SK-N-DZ (cell line): ENCODE measurements at regions not wholly inside any gene's neighbourhood (a gene's known extent, or its start where the extent isn't known, plus 50 kb on each side); places are given as distances from the start of the nearest gene placed in this dataset.
"Not testable (repeated sequence)": the region's sequence is repeated elsewhere in the genome, so short reads cannot be mapped to it uniquely, and the experiment has no call there.

ENCODE experiments used
- DNase-seq: peaks from one replicate; pipeline ENCODE4 v3.0.0-alpha.2; 2015; ENCODE audit warnings: low spot score

DNA sequence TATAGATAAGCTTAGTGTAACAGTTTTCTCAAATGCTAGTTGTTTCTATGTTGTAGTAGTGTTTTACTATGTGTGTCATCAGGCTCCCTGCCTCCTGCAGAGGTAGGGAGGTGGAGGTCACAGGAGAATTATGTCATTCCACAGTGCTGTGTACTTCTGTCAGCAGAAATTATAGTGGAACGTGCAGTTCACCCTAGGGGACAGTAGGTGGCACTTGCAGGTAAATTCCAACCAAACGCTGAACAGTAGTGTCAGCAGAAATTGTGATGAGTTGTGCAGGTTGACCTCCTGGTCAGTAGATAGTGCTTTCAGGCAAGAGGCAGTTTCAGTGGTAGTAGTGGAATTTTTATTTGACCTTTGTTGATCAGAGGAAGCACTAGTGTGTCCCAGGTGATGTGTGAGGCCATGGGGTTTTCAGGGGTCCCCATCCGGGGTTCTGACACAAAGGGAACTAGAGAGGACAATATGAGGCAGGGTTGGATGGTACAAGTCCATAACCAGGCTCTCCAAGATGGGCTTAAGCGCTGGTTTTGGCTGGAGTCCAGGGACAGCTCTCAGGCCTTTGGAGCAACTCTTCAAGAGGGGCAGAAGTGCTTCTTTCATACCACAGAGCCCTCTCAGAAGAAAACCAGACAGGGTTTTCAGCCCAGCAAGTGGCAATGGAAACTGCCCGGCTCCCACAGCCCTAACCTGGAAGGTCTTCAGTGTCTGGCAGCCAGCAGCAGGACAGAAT lies 402.9 kb downstream of the CYLC2 start:
- peak; percentile 40 for DNase-seq

DNA sequence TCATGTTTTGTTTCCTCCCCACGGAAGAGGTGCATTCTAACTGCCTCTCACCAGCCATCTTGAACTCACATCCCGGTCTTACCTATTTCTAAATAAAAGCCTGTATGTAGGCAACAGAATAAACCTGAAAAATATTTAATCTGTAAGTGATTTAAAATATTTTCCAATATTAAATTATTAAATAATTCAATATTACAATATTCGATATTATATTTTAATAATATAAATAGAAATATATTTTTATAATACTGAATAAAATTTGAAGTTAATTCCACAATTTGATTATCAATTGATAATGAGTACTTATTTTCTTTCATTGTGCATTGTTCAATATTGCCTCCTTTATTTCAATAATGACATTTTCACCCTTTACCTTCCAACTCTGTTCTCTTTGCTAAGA lies 404.4 kb downstream of the CYLC2 start:
- DNase-seq, result no peak

DNA sequence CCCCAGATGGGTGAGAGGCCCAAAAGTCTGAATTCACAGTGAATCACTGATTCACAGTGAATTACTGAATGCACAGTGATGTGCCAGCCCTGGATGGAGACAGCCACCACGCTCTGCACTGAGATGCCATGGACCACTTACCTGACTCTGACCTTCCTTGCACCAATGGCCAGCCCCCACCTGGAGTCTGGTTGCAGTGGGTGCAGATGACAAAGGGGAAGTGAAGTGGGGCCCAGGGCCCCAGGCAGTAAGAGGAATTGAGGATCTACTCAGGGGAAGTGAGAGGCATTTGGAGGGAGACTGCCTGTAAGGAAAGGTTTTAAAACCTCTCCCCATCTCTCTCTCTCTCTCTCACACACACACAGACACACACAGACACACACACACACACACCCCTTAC lies 412.1 kb downstream of the CYLC2 start:
- DNase-seq, result no peak

GRCh38 chr9:103410059-103410458 lies 414.9 kb downstream of the CYLC2 start:
- DNase-seq, result no peak

GRCh38 chr9:103427696-103428095 lies 432.6 kb downstream of the CYLC2 start:
- DNase-seq, result no peak

DNA sequence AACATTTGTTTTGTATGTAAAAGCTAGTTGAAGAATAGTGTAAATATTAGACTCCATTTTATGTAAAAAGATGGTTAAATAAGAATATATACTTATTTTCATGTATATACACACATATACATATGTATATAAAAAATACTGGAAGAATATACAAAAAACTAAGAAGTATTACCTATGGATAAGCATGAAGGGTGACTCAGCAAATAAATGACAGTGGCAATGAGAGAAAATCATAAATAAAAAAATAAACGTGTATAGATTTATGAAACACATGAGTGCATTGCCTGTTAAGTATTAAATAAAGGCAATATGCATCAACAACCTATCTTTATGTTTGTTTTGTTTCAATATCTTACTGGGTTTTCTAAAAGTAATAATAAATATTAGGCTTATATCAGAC lies 435.3 kb downstream of the CYLC2 start:
- no peak for DNase-seq

- DNase-seq, result no peak
Observed at GRCh38 chr9:103431809-103432208, 436.7 kb downstream of the CYLC2 start.

DNA sequence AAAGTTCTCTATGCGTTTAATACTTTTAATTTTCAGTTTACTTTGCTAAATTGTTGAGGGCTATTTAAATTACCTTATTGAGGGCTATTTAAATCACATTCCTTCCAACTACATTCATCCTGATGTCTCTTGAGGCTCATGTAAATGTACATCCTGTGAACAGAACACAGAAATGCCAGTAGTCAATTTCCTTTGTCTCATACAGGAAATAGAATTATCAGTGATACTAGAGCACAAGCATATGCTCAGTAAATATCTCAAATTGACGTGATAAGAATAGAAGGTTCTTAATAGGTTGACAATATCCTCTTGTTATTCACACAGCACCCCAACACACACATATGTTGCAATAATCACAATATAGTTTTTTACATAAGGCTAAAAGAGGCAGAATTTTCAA lies 449.0 kb downstream of the CYLC2 start:
- no peak for DNase-seq

- no peak for DNase-seq
Observed at GRCh38 chr9:103458826-103459225, 463.7 kb downstream of the CYLC2 start.

DNA sequence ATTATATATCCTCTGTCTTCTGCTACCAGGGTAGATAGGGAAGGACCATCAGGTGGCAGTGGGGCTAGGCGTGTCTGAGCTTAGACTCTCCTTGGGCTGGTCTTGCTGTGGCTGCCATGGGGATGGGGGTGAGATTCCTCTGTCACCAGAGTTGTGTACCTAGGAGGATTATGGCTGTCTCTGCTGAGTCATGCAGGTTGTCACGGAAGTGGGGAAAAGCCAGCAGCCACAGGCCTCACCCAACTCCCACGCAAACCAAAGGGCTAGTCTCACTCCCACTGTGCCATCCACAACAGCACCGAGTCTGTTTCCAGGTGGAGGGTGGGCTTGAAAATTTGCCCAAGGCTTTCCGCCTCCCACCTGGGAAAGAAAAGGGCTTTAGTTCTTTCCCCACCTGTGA lies 476.1 kb downstream of the CYLC2 start:
- DNase-seq, result no peak

DNA sequence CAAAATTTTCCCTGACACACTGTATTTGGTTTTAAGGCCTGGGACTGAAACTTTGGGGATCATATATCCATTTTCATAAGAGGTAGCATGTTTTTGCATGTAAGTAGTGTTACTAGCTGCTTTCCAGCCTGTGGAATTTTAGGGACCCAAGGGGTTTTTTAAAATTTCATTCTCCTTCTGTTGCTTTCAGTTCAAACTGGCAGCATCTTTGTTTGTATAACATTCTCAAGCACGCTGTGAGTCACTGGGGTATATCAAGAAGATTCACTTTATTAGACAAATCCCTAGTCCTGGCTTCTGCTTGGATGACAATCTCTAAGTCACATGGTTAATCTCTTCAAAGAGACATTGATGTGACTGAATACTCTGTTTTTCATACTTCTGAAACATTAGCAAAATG lies 479.0 kb downstream of the CYLC2 start:
- no peak for DNase-seq

- no peak for DNase-seq
Observed at GRCh38 chr9:103483471-103484096, 488.5 kb downstream of the CYLC2 start.

GRCh38 chr9:103485138-103485537 lies 490.0 kb downstream of the CYLC2 start:
- no peak for DNase-seq

DNA sequence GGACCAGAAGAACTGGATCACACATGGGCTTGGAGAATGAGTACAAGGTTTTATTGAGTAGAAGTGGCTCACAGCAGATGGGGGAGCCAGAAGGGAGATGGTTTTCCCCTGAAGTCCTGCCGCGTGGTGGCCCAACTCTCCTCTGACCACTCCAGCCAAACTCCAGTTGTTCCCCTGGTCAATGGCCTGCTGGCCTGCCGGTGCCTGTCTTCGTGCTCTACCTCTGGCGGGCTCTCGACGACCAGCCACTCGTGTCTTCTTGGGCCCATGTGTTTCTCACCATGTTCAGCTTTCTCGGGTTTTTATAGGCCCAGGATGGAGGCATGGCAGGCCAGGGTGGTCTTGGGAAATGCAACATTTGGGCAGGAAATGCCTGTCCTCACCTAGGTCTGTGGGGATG lies 519.6 kb downstream of the CYLC2 start:
- DNase-seq, result no peak

DNA sequence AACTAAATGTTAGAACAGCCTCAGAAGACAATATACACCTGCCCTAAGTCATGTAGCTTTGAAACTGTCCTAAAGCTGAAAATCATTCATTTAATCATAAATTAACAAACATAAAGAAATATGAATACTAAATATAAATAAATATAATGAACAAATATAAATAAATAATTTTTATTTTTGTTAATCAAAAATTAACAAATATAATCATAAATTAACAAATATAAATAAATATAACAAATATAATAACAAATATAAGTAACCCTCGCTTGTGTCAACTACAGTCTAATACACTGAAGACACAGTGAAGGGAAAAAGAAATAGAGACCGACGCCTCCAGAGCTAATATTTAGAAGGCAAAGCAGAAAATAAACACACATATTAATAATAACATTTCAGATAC lies 527.3 kb downstream of the CYLC2 start:
- DNase-seq, result no peak

GRCh38 chr9:103530934-103531333 lies 535.8 kb downstream of the CYLC2 start:
- DNase-seq, result no peak

GRCh38 chr9:103533318-103533717 lies 538.2 kb downstream of the CYLC2 start:
- no peak for DNase-seq

DNA sequence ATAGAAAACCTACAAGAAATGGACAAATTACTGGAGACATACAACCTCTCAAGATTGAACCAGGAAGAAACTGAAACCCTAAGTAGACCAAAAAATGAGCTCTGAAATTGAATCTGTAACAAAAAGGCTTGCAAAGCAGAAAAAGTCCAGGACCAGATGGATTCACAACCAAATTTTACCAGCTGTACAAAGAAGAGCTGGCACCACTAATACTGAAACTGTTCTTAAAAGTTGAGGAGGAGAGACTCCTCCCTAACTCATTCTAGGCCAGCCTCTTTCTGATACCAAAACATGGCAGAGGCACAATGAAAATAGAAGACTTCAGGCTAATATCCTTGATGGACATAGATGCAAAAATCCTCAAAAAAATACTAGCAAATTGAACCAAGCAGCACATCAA lies 542.3 kb downstream of the CYLC2 start:
- no peak for DNase-seq

GRCh38 chr9:103545260-103545659 lies 548.8 kb upstream of the SMC2 start:
- DNase-seq, result no peak

DNA sequence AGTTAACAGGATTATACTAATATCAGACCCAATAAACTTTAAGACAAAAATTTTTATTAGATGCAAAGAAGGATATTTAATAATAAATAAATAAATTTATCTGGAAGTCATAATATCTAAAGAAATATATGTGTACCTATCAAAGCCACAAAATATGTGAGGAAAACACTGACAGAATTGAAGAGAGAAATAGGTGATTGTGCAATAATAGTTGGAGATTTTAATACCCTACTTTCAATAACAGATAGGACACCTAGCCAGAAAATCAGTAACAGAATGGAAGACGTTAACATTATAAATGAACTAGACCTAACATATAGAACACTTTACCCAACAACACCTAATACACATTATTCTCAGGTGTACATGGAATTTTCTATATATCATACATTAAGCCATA lies 541.4 kb upstream of the SMC2 start:
- no peak for DNase-seq

DNA sequence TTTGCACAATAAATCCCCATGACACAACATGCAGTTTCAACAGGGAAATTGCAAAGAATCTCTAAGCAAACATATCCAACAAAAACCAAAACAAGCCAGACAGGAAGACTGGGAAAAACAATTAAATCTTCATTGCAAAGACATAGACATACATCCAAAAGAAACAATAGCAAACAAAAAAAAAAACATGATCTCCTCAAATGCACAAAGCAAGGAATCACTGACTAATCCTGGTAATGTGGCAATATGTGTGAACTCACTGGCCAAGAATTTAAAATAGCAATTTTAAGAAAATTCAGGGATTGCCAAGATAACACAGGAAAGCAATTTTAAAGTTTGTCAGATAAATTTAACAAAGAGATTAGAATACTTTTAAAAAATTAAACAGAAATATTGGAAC lies 520.1 kb upstream of the SMC2 start:
- no peak for DNase-seq

- no peak for DNase-seq
Observed at GRCh38 chr9:103586721-103587120, 507.4 kb upstream of the SMC2 start.

DNA sequence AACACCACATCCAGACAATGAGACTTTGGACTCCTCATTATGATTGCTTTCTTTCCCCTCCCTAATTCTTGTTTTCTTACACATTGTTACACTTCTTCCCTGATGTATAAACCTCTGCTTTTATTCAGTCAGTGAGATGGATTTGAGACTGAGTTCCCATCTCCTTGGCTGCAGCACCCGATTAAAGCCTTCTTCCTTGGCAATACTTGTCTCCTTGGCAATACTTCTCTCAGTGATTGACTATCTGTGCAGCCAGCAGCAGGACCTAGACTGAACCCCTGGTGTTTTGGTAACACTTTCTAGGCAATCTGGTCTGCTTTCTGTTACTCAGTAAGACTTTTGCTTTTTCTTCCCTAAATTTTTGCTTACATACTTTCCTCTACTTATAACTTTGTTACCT lies 492.8 kb upstream of the SMC2 start:
- DNase-seq, result no peak

- not testable (repeated sequence) for DNase-seq
Observed at GRCh38 chr9:103611950-103612349, 482.2 kb upstream of the SMC2 start.
